Sigmoid colon (tissue), 6 donors: ENCODE measurements at regions not wholly inside any gene's neighbourhood (a gene's known extent, or its start where the extent isn't known, plus 50 kb on each side); places are given as distances from the start of the nearest gene placed in this dataset.

Source experiments
- DNase-seq: peaks from one replicate; pipeline ENCODE4 v3.0.0-alpha.2; 2019
- H3K27ac ChIP-seq, 4 donors: fragments of 200-600 bp; sonication (generic); one replicate each; pipeline ENCODE4 v1.5.1; 2016 to 2019; ENCODE audit warnings: mild to moderate bottlenecking in 1 of 4
- H3K27me3 ChIP-seq, 3 donors: fragments of 200-600 bp; sonication (generic); one replicate each; pipeline ENCODE4 v1.5.1; 2019; ENCODE audit warnings: mild to moderate bottlenecking in 1 of 3
- H3K36me3 ChIP-seq, 4 donors: fragments of 200-600 bp; sonication (generic); one replicate each; pipeline ENCODE4 v1.5.1; 2016 to 2019
- H3K4me1 ChIP-seq, 4 donors: fragments of 200-600 bp; sonication (generic); one replicate each; pipeline ENCODE4 v1.5.1; 2017 to 2019
- H3K4me3 ChIP-seq, 4 donors: fragments of 200-600 bp; sonication (generic); one replicate each; pipeline ENCODE4 v1.5.1; 2017 to 2019; ENCODE audit warnings: mild to moderate bottlenecking in 2 of 4, moderate library complexity in 1 of 4
- H3K9me3 ChIP-seq, 4 donors: fragments of 200-600 bp in 3 of 4; sonication (generic) in 3 of 4; one replicate each; pipeline versions ENCODE4 v1.5.1 to v1.6.1; 2013 to 2019
- EP300 ChIP-seq, 4 donors: sonication (generic); formaldehyde crosslinking; IDR thresholded peaks; one replicate each; pipeline ENCODE4 v1.6.1; 2017; ENCODE audit warnings: antibody characterized with exemption in 4 of 4
- POLR2A ChIP-seq, 2 donors: fragments of 450-650 bp; IDR thresholded peaks; one replicate each; pipeline ENCODE4 v1.6.1; 2016; ENCODE audit warnings: antibody characterized with exemption in 2 of 2, mild to moderate bottlenecking in 2 of 2, moderate library complexity in 2 of 2
- POLR2AphosphoS5 ChIP-seq, 4 donors: sonication (generic); formaldehyde crosslinking; IDR thresholded peaks; one replicate each; pipeline ENCODE4 v1.6.1; 2017; ENCODE audit warnings: antibody characterized with exemption in 4 of 4
- WGBS, 2 donors: extraction: QIAGEN DNeasy Blood & Tissue Kit; methylation state at CpG; one replicate each; pipeline ENCODE4 v1.1.7; 2013; 5-methylcytosine and 5-hydroxymethylcytosine counted together
- intact Hi-C: fragments of 100-400 bp; cut with DNase I; formaldehyde crosslinking; loops from one replicate; pipeline ENCODE4 v1.15.1; 2023
- TF ChIP-seq, protein P1 (sequence below), 4 experiments: fragments of 450-650 bp in 3 of 4; fragments of 200-600 bp in 1 of 4; IDR thresholded peaks; one replicate each; pipeline ENCODE4 v1.5.1; 2016 to 2019; ENCODE audit warnings: antibody characterized with exemption in 4 of 4, mild to moderate bottlenecking in 3 of 4, moderate library complexity in 2 of 4
- donor health status: healthy with polysubstance abuse.
- donor health status: healthy.

DNA sequence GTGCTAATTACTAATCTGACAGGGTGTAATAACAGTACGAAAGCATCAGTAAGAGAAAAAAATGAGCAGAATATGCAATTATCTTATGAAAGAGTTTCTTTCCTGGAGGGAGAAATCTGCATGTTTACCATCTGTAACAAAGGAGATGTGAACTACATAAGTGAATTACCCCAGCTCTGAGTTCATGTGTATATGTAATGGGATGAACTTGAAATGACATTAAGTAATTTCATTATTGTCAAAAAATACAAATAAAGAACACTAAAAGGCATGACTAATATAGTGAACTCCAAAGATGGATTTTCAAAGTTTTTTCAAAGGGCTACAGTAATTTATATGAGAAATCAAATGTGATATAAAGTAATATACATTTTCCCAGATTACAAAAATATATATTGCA lies 944.0 kb downstream of the MAT2B start:
- no peak overlapping the region for H3K4me3 ChIP-seq
- intact Hi-C loops = no loop called here
- no peaks in the 10 kb centered on the region for H3K36me3 ChIP-seq
- H3K27ac ChIP-seq = no peak overlapping the region
- 82 to 93% methylated on average over 1 of the region's 1 CpG for WGBS, 2 donors
- H3K4me1 ChIP-seq = no peaks in the 10 kb centered on the region
- no peaks in the 10 kb centered on the region for H3K27me3 ChIP-seq
- H3K9me3 ChIP-seq = no peaks in the 10 kb centered on the region
- no peak for TF ChIP-seq POLR2AphosphoS5 (IDR thresholded peaks at IDR 0.05)
- TF ChIP-seq POLR2A (IDR thresholded peaks at IDR 0.05) = no peak
- no peak for TF ChIP-seq EP300 (IDR thresholded peaks at IDR 0.05)
- TF ChIP-seq, protein P1, sequence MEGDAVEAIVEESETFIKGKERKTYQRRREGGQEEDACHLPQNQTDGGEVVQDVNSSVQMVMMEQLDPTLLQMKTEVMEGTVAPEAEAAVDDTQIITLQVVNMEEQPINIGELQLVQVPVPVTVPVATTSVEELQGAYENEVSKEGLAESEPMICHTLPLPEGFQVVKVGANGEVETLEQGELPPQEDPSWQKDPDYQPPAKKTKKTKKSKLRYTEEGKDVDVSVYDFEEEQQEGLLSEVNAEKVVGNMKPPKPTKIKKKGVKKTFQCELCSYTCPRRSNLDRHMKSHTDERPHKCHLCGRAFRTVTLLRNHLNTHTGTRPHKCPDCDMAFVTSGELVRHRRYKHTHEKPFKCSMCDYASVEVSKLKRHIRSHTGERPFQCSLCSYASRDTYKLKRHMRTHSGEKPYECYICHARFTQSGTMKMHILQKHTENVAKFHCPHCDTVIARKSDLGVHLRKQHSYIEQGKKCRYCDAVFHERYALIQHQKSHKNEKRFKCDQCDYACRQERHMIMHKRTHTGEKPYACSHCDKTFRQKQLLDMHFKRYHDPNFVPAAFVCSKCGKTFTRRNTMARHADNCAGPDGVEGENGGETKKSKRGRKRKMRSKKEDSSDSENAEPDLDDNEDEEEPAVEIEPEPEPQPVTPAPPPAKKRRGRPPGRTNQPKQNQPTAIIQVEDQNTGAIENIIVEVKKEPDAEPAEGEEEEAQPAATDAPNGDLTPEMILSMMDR (IDR thresholded peaks at IDR 0.05) = no peak
- DNase-seq = no peak

DNA sequence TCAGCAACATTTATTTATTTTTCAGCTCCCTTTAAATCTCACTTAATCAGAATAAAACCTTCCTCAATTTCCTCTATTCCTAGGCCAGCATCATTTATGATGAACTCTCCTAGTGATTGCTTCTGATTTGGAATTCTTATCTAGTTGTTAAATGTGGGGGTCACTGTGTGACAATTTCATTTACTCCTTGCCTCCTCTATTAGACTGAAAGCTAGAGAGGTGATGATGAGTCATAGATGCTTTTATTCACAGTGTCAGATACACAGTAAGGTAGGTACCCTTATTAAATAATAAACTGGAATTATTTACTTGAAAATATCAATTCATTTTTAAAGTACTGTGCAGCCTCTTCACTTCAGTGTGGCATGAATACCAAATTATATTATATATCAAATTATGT lies 960.6 kb downstream of the MAT2B start:
- TF ChIP-seq POLR2A (IDR thresholded peaks at IDR 0.05) = no peak
- no peak for TF ChIP-seq EP300 (IDR thresholded peaks at IDR 0.05)
- no peak for TF ChIP-seq POLR2AphosphoS5 (IDR thresholded peaks at IDR 0.05)
- TF ChIP-seq, protein P1 (IDR thresholded peaks at IDR 0.05) = no peak
- Histone ChIP-seq H3K4me3 (no peak overlapping the region), H3K27ac (no peak overlapping the region), H3K4me1 (no peaks in the 10 kb centered on the region), H3K36me3 (no peaks in the 10 kb centered on the region), H3K9me3 (no peaks in the 10 kb centered on the region), H3K27me3 (no peaks in the 10 kb centered on the region)
- no peak for DNase-seq
- intact Hi-C loops = no loop called here

DNA sequence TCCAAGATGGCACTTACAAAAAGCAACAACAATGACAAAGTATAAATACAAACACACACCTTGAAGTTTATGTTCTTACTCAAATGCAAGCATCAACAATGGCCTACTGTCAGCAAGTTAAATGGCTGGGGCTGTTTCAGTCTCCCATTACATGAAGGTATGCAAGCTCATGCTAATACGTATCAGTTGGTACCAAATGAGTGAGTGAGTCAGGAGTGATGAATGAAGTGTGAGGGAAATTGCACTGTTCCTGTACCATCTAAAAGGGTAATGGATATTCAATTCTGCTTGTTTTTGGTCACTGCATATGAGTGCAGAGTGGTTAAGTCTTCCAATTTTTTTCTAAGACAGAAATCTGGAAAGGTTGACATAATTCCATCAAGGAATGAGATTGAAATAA lies 964.9 kb downstream of the MAT2B start:
- Histone ChIP-seq H3K27me3 (no peaks in the 10 kb centered on the region), H3K9me3 (no peaks in the 10 kb centered on the region), H3K36me3 (no peaks in the 10 kb centered on the region), H3K27ac (no peak overlapping the region), H3K4me3 (no peak overlapping the region), H3K4me1 (no peaks in the 10 kb centered on the region)
- intact Hi-C loops = no loop called here
- no peak for DNase-seq
- 71 to 79% methylated on average over 1 of the region's 1 CpG for WGBS, 2 donors
- TF ChIP-seq, protein P1 (IDR thresholded peaks at IDR 0.05) = no peak

DNA sequence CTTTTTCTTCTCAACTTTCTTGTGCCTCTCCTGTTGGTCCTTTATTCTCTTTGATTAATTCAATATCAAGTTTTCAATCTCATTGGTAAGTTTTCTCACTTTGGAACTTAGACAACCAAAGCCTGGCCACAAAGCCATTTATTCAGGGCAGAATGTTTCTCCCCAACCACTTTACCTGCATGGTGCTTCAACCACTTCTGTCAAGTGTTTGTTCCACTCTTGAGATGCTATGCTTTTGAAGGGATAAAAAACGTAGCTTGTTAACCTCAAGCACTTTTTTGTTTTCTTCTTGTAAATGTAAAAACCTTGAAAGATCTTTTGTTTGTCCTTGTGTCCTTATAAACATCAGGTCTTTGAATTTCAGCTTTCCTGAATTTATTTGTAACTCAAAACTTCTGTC lies 966.7 kb downstream of the MAT2B start:
- H3K4me1 ChIP-seq = no peaks in the 10 kb centered on the region
- no peak for DNase-seq
- H3K36me3 ChIP-seq = no peaks in the 10 kb centered on the region
- TF ChIP-seq POLR2A (IDR thresholded peaks at IDR 0.05) (no peak), EP300 (IDR thresholded peaks at IDR 0.05) (no peak), POLR2AphosphoS5 (IDR thresholded peaks at IDR 0.05) (no peak)
- TF ChIP-seq, protein P1 (IDR thresholded peaks at IDR 0.05) = no peak
- 53 to 66% methylated on average over 1 of the region's 1 CpG for WGBS, 2 donors
- H3K27ac ChIP-seq = no peak overlapping the region
- intact Hi-C loops = no loop called here
- H3K9me3 ChIP-seq = no peaks in the 10 kb centered on the region
- H3K27me3 ChIP-seq = no peaks in the 10 kb centered on the region
- no peak overlapping the region for H3K4me3 ChIP-seq

DNA sequence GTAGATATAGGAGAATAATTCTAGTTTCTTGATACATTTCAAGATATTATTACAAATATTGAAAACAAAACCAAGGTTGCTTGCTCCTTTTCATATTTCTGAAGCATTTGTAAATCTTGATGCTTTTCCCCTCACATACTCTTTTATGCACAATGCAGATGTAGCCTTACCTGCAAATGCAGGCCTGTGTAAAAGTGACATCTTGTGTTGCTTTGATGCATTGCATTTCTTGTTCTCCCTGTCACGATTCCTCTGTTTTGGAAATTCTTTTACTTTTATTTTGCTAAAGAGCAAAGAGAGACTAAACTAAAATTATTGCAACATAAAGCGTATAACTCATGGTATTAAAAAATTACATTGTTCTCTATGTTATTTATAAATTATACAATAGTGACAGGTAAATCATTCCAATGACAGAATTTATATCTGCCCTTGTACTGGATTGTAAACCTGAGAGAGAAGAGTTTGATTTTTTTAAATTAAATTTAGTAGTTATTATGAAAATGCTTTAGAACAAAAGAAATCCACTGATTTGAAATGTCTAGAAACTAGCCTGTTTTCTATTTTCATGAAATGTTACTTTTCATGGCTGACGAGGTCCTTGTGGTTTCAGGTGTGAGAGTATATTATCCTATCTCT lies 970.0 kb downstream of the MAT2B start:
- intact Hi-C loops = no loop called here
- TF ChIP-seq EP300 (IDR thresholded peaks at IDR 0.05) = no peak
- TF ChIP-seq, protein P1 (IDR thresholded peaks at IDR 0.05) = peak in 2 of 4 experiments; percentile 13 to 37
- Histone ChIP-seq H3K27me3 (no peaks in the 10 kb centered on the region), H3K36me3 (no peaks in the 10 kb centered on the region), H3K4me3 (no peak overlapping the region), H3K27ac (no peak overlapping the region), H3K4me1 (no peaks in the 10 kb centered on the region), H3K9me3 (no peaks in the 10 kb centered on the region)
- DNase-seq = no peak
- 62 to 73% methylated on average over 3 of the region's 3 CpGs for WGBS, 2 donors
